ENCODE measurements at regions not wholly inside any gene's neighbourhood (a gene's known extent, or its start where the extent isn't known, plus 50 kb on each side); places are given as distances from the start of the nearest gene placed in this dataset.

DNA sequence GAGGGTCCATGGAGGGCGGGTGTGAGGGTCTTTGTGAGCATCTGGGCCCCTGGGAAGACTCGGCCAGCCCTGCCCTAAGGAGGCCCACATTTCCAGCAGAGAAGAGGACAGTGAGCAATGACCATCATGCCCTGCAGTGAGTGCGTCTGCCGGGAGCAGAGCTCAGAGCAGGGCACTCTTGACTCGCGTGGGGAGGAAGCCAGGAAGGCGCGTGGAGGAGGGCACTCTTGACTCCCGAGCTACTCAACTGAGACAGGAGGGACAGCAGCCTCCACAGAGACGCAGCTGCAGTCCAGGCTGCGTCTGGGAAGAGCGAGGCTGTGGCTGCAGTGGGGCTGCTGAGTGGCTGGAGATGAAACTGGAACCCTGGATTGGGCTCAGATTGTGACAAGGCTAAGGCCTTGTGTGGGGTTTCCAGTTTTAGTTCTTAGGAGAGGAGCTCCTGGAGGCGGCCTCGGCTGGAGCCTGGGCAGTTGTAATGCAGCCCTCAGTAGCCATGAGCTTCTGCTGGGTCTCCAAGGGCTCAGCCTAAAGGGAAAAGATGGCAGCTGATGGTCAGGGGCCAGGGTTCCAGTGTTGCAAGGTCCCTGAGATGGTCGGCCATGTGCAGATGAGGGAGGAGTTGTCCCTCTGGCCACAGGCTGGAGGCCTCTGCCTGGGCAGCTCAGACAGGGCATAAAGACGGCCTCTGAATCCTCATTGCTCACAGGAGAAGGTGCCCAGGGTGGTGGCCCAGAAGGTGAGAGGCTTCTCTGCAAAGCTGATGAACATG, 264.7 kb upstream of the B3GAT1 start:
- H3K36me3 ChIP-seq (ENCODE audit: control insufficient read depth, insufficient read depth, low read length), result no peaks in the 10 kb centered on the region
- H3K4me3 ChIP-seq (ENCODE audit: low read depth in 2 of 2, low read length in 2 of 2), result no peak overlapping the region
- no peak overlapping the region for H3K27ac ChIP-seq (ENCODE audit: low read length)
- no peaks in the 10 kb centered on the region for H3K4me1 ChIP-seq (ENCODE audit: control insufficient read depth, insufficient read depth, low read length)
- ChIA-PET CTCF (no interaction called here), POLR2A (no interaction called here)
- in situ Hi-C loops (cut with HindIII; ENCODE audit: low pct_unique_long_range_greater_than_20kb, low sequenced_read_pairs) (no loop called here), intact Hi-C loops (cut with micrococcal nuclease; ENCODE audit: unreplicated experiment) (no loop called here)
- H3K9me3 ChIP-seq (ENCODE audit: control insufficient read depth, insufficient read depth, low read depth, low read length), result no peaks in the 10 kb centered on the region
- BruUV-seq (replicated peaks), result no TSS peak
- ATAC-seq (no peak), DNase-seq (ENCODE audit: low read depth, low spot score) (no peak)
- peaks cover 35% of the 10 kb centered on the region for H3K27me3 ChIP-seq (ENCODE audit: control insufficient read depth, insufficient read depth, low read length)
- TF ChIP-seq, protein P1, sequence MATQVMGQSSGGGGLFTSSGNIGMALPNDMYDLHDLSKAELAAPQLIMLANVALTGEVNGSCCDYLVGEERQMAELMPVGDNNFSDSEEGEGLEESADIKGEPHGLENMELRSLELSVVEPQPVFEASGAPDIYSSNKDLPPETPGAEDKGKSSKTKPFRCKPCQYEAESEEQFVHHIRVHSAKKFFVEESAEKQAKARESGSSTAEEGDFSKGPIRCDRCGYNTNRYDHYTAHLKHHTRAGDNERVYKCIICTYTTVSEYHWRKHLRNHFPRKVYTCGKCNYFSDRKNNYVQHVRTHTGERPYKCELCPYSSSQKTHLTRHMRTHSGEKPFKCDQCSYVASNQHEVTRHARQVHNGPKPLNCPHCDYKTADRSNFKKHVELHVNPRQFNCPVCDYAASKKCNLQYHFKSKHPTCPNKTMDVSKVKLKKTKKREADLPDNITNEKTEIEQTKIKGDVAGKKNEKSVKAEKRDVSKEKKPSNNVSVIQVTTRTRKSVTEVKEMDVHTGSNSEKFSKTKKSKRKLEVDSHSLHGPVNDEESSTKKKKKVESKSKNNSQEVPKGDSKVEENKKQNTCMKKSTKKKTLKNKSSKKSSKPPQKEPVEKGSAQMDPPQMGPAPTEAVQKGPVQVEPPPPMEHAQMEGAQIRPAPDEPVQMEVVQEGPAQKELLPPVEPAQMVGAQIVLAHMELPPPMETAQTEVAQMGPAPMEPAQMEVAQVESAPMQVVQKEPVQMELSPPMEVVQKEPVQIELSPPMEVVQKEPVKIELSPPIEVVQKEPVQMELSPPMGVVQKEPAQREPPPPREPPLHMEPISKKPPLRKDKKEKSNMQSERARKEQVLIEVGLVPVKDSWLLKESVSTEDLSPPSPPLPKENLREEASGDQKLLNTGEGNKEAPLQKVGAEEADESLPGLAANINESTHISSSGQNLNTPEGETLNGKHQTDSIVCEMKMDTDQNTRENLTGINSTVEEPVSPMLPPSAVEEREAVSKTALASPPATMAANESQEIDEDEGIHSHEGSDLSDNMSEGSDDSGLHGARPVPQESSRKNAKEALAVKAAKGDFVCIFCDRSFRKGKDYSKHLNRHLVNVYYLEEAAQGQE (IDR thresholded peaks at IDR 0.05; ENCODE audit: insufficient read depth in 1 of 2, low read depth in 2 of 2, low read length in 1 of 2), result no peak
- TF ChIP-seq TCF7L2 (IDR thresholded peaks at IDR 0.05; ENCODE audit: low read depth, low read length) (no peak), POLR2AphosphoS5 (IDR thresholded peaks at IDR 0.05; ENCODE audit: low read depth, low read length) (no peak), SIN3A (IDR thresholded peaks at IDR 0.05; ENCODE audit: borderline replicate concordance, insufficient read depth, low read depth, low read length) (no peak)
- TF ChIP-seq, protein P2, sequence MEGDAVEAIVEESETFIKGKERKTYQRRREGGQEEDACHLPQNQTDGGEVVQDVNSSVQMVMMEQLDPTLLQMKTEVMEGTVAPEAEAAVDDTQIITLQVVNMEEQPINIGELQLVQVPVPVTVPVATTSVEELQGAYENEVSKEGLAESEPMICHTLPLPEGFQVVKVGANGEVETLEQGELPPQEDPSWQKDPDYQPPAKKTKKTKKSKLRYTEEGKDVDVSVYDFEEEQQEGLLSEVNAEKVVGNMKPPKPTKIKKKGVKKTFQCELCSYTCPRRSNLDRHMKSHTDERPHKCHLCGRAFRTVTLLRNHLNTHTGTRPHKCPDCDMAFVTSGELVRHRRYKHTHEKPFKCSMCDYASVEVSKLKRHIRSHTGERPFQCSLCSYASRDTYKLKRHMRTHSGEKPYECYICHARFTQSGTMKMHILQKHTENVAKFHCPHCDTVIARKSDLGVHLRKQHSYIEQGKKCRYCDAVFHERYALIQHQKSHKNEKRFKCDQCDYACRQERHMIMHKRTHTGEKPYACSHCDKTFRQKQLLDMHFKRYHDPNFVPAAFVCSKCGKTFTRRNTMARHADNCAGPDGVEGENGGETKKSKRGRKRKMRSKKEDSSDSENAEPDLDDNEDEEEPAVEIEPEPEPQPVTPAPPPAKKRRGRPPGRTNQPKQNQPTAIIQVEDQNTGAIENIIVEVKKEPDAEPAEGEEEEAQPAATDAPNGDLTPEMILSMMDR (IDR thresholded peaks at IDR 0.05), result no peak

DNA sequence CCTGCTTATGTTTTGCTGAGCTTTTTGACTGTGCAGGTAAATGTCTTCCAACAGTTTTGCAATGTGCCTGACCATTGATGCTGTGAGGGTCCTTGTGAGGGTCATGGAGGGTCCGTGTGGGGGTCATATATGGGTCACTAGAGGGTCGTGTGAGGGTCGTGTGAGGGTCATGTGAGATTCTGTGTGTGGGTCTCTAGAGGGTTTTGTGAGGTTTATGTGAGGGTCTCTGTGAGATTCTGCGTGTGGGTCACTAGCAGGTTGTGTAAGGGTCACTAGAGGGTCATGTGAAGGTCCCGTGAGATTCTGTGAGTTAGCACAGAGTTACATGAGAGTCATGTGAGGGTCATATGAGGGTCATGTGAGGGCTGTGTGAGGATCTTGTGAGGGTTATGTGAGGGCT, 263.9 kb upstream of the B3GAT1 start:
- in situ Hi-C loops (cut with HindIII; ENCODE audit: low pct_unique_long_range_greater_than_20kb, low sequenced_read_pairs) (no loop called here), intact Hi-C loops (cut with micrococcal nuclease; ENCODE audit: unreplicated experiment) (no loop called here)
- H3K27me3 ChIP-seq (ENCODE audit: control insufficient read depth, insufficient read depth, low read length), result peaks cover 38% of the 10 kb centered on the region
- POLR2A ChIA-PET, result no interaction called here
- H3K27ac ChIP-seq (ENCODE audit: low read length), result no peak overlapping the region
- BruUV-seq (replicated peaks), result no TSS peak
- H3K36me3 ChIP-seq (ENCODE audit: control insufficient read depth, insufficient read depth, low read length), result no peaks in the 10 kb centered on the region
- ATAC-seq (no peak), DNase-seq (ENCODE audit: low read depth, low spot score) (no peak)
- no peaks in the 10 kb centered on the region for H3K4me1 ChIP-seq (ENCODE audit: control insufficient read depth, insufficient read depth, low read length)
- TF ChIP-seq, protein P2 (IDR thresholded peaks at IDR 0.05), result no peak
- TF ChIP-seq TCF7L2 (IDR thresholded peaks at IDR 0.05; ENCODE audit: low read depth, low read length), result no peak
- CTCF ChIA-PET, result no interaction called here
- no peak overlapping the region for H3K4me3 ChIP-seq (ENCODE audit: low read depth in 2 of 2, low read length in 2 of 2)
- no peaks in the 10 kb centered on the region for H3K9me3 ChIP-seq (ENCODE audit: control insufficient read depth, insufficient read depth, low read depth, low read length)

Data from Panc1 (cell line).